Type B pancreatic cell (in vitro differentiated cells): ENCODE measurements at regions not wholly inside any gene's neighbourhood (a gene's known extent, or its start where the extent isn't known, plus 50 kb on each side); places are given as distances from the start of the nearest gene placed in this dataset.

Experiments used
- DNase-seq: peaks from one replicate; pipeline ENCODE4 v3.0.0; 2021; ENCODE audit warnings: mixed read lengths; ENCODE audit not compliant: unreplicated experiment; ENCODE audit errors: extremely low spot score
- H3K27ac Mint-ChIP-seq: 2 replicates; pipeline ENCODE4 v1.8.0; 2021; ENCODE audit warnings: mild to moderate bottlenecking, mixed read lengths
- H3K27me3 Mint-ChIP-seq: 2 replicates; pipeline ENCODE4 v1.8.0; 2021; ENCODE audit warnings: mixed read lengths
- H3K36me3 Mint-ChIP-seq: 2 replicates; pipeline ENCODE4 v1.8.0; 2021; ENCODE audit warnings: mixed read lengths
- H3K4me1 Mint-ChIP-seq: one replicate; pipeline ENCODE4 v1.8.0; 2021; ENCODE audit warnings: mixed read lengths; ENCODE audit not compliant: unreplicated experiment
- H3K4me3 Mint-ChIP-seq: 2 replicates; pipeline ENCODE4 v1.8.0; 2021; ENCODE audit warnings: mild to moderate bottlenecking, mixed read lengths
- H3K9me3 Mint-ChIP-seq: 2 replicates; pipeline ENCODE4 v1.8.0; 2021; ENCODE audit warnings: mixed read lengths
- CTCF ChIP-seq: fragments of 200-600 bp; sonication (generic); conservative IDR thresholded peaks from 2 replicates; pipeline ENCODE4 v1.5.0; 2021; ENCODE audit warnings: antibody characterized with exemption, mild to moderate bottlenecking

GRCh38 chr10:56090914-56091540 is 270.0 kb downstream of the ZWINT start:
- no peak for DNase-seq
- Mint-ChIP-seq H3K9me3 (no peaks in the 10 kb centered on the region), H3K36me3 (no peaks in the 10 kb centered on the region), H3K27ac (no peak overlapping the region), H3K4me1 (no peaks in the 10 kb centered on the region), H3K27me3 (no peaks in the 10 kb centered on the region), H3K4me3 (no peak overlapping the region)
- no peak for TF ChIP-seq CTCF

GRCh38 chr10:56085406-56086122 is 275.5 kb downstream of the ZWINT start:
- Mint-ChIP-seq H3K27ac (no peak overlapping the region), H3K36me3 (no peaks in the 10 kb centered on the region), H3K4me1 (no peaks in the 10 kb centered on the region), H3K4me3 (no peak overlapping the region), H3K9me3 (peaks cover 7% of the 10 kb centered on the region), H3K27me3 (no peaks in the 10 kb centered on the region)
- DNase-seq = no peak
- TF ChIP-seq CTCF = no peak

- Mint-ChIP-seq H3K27me3 (no peaks in the 10 kb centered on the region), H3K27ac (no peak overlapping the region), H3K9me3 (peaks cover 7% of the 10 kb centered on the region), H3K4me3 (no peak overlapping the region), H3K4me1 (no peaks in the 10 kb centered on the region), H3K36me3 (no peaks in the 10 kb centered on the region)
- no peak for DNase-seq
- TF ChIP-seq CTCF = no peak
Observed at GRCh38 chr10:56082169-56082568, 278.9 kb downstream of the ZWINT start.

GRCh38 chr10:56068473-56069263 is 292.4 kb downstream of the ZWINT start:
- H3K27ac Mint-ChIP-seq = no peak overlapping the region
- no peak for TF ChIP-seq CTCF

GRCh38 chr10:56068040-56068439 is 293.0 kb downstream of the ZWINT start:
- no peaks in the 10 kb centered on the region for H3K9me3 Mint-ChIP-seq
- H3K36me3 Mint-ChIP-seq = no peaks in the 10 kb centered on the region
- H3K4me3 Mint-ChIP-seq = no peak overlapping the region
- no peak overlapping the region for H3K27ac Mint-ChIP-seq
- no peaks in the 10 kb centered on the region for H3K27me3 Mint-ChIP-seq
- TF ChIP-seq CTCF = no peak
- DNase-seq = no peak
- no peaks in the 10 kb centered on the region for H3K4me1 Mint-ChIP-seq

More at GRCh38 chr10:56068473-56069263, 292.4 kb downstream of the ZWINT start:
- no peaks in the 10 kb centered on the region for H3K27me3 Mint-ChIP-seq
- H3K36me3 Mint-ChIP-seq = no peaks in the 10 kb centered on the region
- no peak overlapping the region for H3K4me3 Mint-ChIP-seq
- no peak for DNase-seq
- no peaks in the 10 kb centered on the region for H3K4me1 Mint-ChIP-seq
- no peaks in the 10 kb centered on the region for H3K9me3 Mint-ChIP-seq
